ENCODE measurements at regions not wholly inside any gene's neighbourhood (a gene's known extent, or its start where the extent isn't known, plus 50 kb on each side); places are given as distances from the start of the nearest gene placed in this dataset.

DNA sequence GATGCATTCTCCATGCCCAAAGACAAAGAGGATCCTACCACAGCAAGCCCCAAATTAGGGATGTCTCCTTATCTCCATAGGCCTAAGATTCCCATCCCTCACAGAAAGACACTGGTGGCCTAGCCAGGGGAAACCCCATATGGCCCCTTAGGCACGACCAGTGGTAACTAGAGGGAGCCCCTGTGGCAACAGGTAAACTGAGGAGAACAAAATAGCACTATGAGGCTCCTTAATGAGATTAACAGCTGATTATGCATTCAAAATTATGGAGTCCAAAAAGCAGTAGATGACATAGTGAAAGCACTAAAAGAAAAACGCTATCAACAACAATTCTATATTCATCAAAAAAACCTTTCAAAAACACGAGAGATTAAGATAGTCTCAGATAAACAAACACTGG lies 234.0 kb downstream of the DIRAS2 start:
- TF ChIP-seq, protein P1, sequence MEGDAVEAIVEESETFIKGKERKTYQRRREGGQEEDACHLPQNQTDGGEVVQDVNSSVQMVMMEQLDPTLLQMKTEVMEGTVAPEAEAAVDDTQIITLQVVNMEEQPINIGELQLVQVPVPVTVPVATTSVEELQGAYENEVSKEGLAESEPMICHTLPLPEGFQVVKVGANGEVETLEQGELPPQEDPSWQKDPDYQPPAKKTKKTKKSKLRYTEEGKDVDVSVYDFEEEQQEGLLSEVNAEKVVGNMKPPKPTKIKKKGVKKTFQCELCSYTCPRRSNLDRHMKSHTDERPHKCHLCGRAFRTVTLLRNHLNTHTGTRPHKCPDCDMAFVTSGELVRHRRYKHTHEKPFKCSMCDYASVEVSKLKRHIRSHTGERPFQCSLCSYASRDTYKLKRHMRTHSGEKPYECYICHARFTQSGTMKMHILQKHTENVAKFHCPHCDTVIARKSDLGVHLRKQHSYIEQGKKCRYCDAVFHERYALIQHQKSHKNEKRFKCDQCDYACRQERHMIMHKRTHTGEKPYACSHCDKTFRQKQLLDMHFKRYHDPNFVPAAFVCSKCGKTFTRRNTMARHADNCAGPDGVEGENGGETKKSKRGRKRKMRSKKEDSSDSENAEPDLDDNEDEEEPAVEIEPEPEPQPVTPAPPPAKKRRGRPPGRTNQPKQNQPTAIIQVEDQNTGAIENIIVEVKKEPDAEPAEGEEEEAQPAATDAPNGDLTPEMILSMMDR (IDR thresholded peaks at IDR 0.05 in 2 of 3, conservative IDR thresholded peaks at IDR 0.05 in 1 of 3; ENCODE audit: borderline replicate concordance in 1 of 3, insufficient read depth in 1 of 3, low read depth in 2 of 3, low read length in 2 of 3): no peak
- TF ChIP-seq ZFX (IDR thresholded peaks at IDR 0.05): no peak
- no peak for TF ChIP-seq POLR2A (IDR thresholded peaks at IDR 0.05; ENCODE audit: borderline replicate concordance, extremely low read depth, insufficient read depth, insufficient read length)
- no peak for TF ChIP-seq ELF1 (IDR thresholded peaks at IDR 0.05; ENCODE audit: borderline replicate concordance, low read depth)
